NCI-H748 (cell line): ENCODE measurements at regions not wholly inside any gene's neighbourhood (a gene's known extent, or its start where the extent isn't known, plus 50 kb on each side); places are given as distances from the start of the nearest gene placed in this dataset.

Experiments
- DNase-seq: peaks from one replicate; lab custom pipeline; 2025; ENCODE audit not compliant: unreplicated experiment; lab: John Stamatoyannopoulos, UW

DNA sequence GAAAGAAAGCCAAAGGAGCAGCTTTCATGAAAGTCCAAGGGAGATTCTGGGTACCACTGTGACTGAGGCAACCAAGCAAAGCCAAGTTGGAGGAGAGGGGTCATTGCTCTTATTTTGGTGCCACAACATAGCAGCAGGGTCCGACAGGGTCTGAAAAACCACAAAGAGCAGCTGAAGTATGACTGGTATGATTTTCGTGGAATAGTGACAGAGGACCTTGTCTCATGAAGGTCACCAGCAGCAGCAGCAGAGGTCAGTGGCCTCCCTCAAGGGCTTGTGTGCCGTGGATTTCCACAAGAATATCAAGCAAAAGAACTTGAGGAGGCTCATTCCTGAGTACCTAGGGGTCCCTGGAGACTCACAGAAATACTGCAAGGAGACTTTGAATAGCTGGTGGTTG lies 160.9 kb upstream of the SYT6 start:
- DNase-seq: no peak

DNA sequence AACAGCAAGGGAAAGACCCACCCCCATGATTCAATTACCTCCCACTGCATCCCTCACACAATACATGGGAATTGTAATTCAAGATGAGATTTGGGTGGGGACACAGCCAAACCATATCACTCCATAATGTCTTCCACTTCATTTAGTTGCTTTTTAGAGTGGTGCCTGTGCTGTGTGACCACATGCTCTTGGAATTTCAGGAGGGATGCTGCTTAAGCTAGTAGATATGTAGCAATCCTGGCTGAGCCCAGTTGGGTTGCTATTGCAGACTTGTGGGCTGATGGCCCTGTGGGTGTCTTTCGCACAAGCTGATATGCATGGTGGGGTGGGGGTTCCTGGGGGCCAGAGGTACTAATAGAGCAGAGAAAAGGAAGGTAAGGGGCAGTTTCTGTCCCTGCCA lies 160.4 kb upstream of the SYT6 start:
- DNase-seq: no peak

DNA sequence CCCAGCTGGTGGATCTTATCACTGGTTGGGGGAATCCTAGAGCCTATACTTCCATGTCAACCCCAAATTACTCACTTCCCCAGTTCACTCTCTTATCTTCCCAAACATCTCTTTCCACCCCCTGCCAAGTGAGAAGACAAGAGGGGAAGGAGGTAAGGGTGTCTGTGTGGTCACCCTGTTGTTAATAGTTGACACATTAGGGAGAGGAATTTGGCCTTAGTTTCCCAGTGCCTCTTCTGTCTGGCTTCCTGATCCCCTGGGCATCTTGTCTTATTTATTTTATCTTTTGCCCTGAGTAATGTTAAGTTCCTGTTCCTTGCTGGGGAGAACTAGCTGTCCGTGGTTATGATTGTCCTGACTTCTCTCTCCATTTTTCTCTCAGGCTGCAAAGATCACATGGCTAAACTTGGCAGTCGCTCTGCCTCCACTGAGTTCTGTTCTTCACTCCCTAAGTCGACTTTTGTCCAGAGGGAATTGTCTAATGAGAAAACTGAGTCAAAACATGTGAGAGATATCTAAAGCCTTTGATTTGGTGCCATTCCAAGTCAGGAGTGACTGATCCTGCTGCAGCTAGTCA lies 157.1 kb upstream of the SYT6 start:
- no peak for DNase-seq

GRCh38 chr1:114302821-114303220 lies 149.2 kb upstream of the SYT6 start:
- no peak for DNase-seq

DNA sequence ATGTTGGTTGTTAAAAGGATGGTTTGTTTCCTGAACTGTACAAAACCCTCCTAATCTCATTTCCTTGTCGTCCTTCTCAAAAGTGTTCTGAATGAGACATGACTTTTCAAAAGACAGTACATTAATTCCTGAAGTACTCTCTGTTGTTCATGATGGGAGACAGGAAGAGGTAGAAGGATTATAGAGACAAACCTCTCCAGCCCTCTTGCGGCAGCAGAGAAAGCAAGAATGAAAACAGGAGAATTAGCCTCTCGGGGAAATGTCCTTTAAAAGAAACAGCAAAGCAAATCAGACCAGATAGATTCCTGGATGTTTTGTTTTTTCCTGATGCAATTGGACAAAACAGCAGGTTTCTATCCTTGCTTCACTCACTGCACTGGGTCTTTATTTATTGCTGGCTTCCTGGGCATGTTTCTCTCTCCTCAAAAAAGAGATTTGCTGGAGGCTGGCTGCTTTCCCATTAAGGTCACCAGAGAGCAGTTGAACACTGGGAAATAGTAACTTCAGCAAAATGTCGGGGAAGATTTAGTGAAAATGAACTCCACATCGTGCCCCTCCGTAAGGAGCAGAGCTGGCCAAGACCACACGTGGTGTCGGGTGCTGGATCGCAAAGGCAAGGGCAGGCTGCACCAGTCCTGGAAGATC lies 145.8 kb upstream of the SYT6 start:
- no peak for DNase-seq

GRCh38 chr1:114298008-114298407 lies 144.3 kb upstream of the SYT6 start:
- DNase-seq: no peak

- no peak for DNase-seq
Measured at GRCh38 chr1:114296413-114296812, 142.7 kb upstream of the SYT6 start.

GRCh38 chr1:114295321-114295720 lies 141.7 kb upstream of the SYT6 start:
- no peak for DNase-seq

DNA sequence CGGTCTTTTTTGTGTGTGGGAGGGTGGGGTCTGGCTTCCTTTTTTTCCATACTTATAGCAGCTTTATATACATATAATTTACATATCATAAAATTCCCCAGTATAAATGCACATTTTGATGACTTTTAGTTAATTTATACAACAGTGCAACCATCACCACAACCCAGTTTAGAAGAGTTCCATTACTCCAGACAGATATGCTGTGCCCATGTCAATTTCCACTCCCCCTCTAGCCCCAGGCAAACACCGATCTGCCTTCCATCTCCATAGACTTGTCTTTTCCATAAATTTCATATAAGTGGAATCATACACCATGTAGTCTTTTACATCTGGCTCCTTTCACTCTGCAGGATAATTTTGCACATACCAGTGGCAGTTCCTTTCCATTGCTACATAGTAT lies 139.2 kb upstream of the SYT6 start:
- DNase-seq: no peak

DNA sequence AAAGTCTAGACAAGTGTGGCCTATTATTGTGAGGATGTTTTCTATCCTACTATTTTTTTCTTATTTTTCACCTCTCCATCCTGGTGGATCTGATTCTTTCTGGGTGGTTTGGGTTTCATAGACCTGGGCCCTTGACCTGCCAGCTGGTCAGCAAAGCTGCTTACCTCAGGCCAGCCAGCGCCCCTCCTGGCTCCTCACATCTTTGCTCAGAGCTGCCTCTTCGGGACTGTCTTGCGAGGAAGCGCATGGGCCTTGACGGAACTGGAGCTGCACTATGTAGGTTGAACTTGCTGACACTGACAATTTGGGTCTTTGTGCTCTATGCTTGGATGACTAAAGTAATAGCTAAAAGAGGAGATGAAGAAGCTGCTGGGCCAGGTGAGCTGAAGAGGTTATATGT lies 138.5 kb upstream of the SYT6 start:
- no peak for DNase-seq

GRCh38 chr1:114290776-114291175 lies 137.1 kb upstream of the SYT6 start:
- no peak for DNase-seq

DNA sequence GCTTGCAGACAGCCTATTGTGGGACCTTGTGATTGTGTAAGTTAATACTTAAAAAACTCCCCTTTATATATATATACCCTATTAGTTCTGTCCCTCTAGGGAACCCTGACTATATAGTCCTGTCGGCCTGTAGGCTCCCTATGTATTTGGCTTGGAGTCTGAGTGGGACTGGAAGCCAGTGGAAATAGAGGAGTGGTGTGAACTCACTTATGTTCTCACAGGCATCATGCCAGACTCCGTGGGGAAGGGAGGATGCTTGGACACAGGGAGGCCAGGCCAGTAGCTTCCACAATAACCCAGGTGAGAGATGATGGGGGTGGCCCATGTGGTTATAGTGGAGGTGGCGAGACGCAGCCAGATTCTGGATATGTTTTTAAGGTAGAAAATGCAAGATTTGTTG lies 136.7 kb upstream of the SYT6 start:
- DNase-seq: no peak

DNA sequence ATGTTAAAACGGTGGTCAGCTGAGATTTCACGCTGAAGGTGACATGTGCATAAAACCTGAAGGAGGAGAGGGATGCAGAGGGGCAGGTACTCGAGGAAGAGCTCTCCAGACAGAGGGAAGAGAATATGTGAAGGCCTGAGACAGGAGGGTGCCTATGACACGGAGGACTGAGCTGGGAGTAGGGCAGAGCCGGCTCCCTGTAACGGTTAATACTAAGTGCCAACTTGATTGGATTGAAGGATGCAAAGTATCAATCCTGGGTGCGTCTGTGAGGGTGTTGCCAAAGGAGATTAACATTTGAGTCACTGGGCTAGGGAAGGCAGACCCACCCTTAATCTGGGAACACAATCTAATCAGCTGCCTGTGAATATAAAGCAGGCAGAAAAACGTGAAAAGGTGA lies 136.2 kb upstream of the SYT6 start:
- no peak for DNase-seq

GRCh38 chr1:114289306-114289705 lies 135.6 kb upstream of the SYT6 start:
- no peak for DNase-seq

DNA sequence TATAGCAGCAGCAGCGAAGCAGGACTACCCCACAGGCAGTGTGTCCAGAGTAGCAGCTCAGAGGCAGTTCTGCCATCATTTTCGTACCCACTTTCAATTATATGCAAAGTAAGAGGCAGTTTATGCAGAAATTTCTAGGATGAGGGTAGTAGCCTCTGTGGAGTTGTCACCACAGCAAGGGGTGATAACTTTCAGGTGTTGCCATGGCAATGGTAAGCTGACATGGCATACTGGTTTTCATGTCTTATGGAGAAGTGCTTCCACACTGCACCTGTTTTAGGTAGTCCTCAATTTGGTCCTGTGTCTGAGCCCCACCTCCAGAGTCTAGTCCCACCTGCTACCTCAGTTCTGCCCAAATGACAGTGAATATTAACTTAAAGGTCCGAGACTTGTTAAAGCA lies 133.3 kb upstream of the SYT6 start:
- DNase-seq: no peak

DNA sequence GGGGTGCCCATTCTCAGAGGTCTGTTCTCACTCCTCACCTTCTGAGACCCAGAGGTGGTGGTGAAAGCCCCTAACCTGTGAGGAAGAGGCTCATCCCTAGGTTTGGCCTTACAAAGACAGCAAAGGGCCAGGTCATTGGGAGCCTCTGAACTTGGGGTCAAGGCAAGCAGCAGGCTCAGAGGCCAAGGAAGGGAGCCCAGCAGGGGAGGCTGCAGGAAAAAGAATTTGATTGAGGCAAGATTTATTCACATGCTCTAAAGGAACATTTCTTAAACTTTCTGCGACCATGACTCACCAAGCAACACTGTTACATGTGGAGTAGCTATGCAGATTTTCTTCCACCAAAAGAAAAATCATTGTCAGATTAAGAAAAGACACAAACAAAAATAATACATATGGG lies 132.5 kb upstream of the SYT6 start:
- no peak for DNase-seq

GRCh38 chr1:114282751-114283403 lies 129.2 kb upstream of the SYT6 start:
- peak; percentile 74 for DNase-seq

- DNase-seq: no peak
Measured at GRCh38 chr1:114278911-114279310, 125.2 kb upstream of the SYT6 start.

DNA sequence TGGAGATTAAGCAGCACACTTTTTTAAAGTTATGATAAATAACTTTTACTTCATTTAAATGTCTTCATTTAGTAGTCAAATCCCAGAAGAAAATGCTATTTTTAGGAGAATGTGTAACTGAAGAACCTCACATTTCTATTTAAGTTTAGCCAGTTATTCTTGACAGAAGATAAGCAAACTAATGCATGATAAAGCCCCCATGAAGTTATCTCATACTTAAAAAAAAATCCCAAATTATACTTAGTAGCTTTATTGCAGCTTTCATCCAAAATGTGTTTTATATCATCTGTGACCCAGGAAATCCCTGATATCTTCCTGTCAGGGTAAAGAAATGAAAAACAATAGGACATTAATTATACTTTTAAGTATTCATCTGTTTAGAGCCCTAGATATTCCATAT lies 124.8 kb upstream of the SYT6 start:
- DNase-seq: no peak

DNA sequence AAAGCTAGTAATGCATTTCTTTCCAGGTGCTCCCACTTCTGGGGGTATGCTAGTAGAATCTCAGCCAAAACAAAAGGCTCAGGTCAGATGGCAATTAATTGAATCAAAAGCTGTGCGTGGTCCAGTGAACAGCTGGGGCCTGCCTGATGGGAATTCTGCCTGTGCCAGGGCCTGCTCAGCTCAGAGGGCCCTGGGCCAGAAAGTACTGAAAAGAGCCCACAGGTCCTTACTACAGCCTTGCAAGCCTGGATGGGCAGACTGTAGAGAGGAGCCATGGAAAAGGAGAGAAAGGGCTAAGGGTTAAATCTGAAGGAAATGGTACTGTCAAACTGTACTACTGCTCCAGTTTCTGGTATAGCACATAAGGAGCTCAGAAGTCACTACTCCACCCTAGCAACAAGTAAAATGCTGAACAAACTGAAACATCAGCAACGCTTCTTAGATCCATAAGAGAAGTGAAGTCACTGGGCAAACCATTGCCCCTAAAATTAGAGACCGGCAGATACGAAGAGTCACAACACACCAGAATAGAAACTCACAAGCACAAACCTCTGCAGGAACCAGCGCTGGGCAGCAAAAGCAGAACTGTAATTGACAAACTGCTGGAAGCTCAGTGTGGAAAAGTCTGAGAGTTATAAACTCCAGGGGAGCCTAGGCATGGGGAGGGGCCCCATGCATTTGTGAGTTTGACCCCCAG lies 121.1 kb upstream of the SYT6 start:
- no peak for DNase-seq

DNA sequence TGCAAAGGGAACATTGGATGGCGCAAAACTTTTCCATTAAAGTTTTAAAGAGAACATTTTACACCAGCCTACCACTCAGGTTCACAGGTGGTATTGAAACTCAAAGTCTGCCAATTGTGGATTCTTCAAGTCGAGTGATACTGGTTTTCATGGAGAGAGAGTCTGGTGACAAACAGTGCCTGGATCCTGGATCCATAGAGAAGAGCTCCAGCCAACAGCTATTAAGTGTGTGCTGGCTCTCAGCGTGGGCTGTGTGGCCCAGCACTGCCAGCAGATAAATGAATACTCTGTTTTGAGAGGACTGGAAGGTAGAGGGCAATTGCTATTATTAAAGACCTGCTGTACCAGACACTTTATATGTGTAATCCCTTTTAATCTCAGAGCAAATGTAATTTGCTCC lies 118.9 kb upstream of the SYT6 start:
- DNase-seq: no peak

DNA sequence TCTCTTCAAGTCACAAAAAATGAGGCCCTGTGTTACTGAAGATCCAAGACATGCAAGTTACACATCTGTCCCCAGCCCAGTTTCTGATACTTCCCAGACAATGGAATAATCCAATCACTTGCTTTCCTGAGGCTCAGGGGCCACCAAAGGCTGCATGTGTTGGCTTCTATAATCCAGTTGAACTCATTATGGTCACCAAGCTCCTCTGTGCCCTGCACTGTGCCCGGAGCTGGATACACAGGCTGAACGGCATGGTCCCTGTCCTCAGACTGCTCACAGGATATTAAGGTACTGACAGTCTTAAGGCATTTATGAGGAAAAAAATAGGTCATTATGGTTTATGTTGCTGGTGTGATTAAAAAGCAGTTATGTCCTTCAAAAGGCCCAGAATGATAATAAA lies 117.0 kb upstream of the SYT6 start:
- no peak for DNase-seq
